Stomach (tissue), 4 donors: ENCODE measurements at regions not wholly inside any gene's neighbourhood (a gene's known extent, or its start where the extent isn't known, plus 50 kb on each side); places are given as distances from the start of the nearest gene placed in this dataset.

Source experiments
- POLR2A ChIP-seq, 4 donors: fragments of 450-650 bp; IDR thresholded peaks; one replicate each; pipeline ENCODE4 v1.6.1; 2016; ENCODE audit warnings: antibody characterized with exemption in 4 of 4, control low read depth in 2 of 4, mild to moderate bottlenecking in 1 of 4, moderate library complexity in 1 of 4
- POLR2AphosphoS5 ChIP-seq, 3 donors: sonication (generic); formaldehyde crosslinking; IDR thresholded peaks; one replicate each; pipeline ENCODE4 v1.6.1; 2016; ENCODE audit warnings: antibody characterized with exemption in 3 of 3
- TF ChIP-seq, protein P1 (sequence below), 7 experiments: fragments of 450-650 bp in 4 of 7; fragments of 200-600 bp in 3 of 7; sonication (generic) in 3 of 7; IDR thresholded peaks; one replicate each; pipeline ENCODE4 v1.5.1; 2016 to 2019; ENCODE audit warnings: antibody characterized with exemption in 7 of 7, control low read depth in 2 of 7, mild to moderate bottlenecking in 1 of 7

DNA sequence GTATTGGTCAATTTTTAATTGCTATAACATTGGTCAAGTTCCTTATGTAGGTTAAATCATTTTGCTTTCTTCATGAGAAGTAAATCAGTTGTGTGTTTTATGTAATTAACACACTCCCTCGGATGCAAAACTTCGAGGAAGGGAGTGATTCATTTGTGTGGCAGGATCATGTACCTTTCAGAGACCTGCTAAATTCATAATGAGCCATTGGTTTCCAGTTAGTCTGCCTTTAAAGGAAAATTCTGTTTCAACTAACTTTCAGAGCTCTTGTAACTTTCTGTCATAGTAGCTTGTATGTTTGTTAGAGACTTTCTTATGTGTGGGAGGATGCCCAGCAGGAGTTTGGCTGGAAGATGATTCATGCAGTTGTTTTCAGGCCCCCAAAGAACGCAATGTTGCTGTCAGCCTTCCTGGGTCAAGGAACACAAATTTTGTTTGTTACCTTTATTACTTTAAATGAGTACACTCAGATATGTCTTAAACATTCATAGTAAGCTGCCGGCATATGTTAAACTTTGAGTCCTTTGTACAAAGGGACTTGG lies 72.1 kb downstream of the GPR101 start:
- TF ChIP-seq, protein P1, sequence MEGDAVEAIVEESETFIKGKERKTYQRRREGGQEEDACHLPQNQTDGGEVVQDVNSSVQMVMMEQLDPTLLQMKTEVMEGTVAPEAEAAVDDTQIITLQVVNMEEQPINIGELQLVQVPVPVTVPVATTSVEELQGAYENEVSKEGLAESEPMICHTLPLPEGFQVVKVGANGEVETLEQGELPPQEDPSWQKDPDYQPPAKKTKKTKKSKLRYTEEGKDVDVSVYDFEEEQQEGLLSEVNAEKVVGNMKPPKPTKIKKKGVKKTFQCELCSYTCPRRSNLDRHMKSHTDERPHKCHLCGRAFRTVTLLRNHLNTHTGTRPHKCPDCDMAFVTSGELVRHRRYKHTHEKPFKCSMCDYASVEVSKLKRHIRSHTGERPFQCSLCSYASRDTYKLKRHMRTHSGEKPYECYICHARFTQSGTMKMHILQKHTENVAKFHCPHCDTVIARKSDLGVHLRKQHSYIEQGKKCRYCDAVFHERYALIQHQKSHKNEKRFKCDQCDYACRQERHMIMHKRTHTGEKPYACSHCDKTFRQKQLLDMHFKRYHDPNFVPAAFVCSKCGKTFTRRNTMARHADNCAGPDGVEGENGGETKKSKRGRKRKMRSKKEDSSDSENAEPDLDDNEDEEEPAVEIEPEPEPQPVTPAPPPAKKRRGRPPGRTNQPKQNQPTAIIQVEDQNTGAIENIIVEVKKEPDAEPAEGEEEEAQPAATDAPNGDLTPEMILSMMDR (IDR thresholded peaks at IDR 0.05), result no peak
- TF ChIP-seq POLR2A (IDR thresholded peaks at IDR 0.05) (no peak), POLR2AphosphoS5 (IDR thresholded peaks at IDR 0.05) (no peak)
